Caco-2 (cell line): ENCODE measurements at regions not wholly inside any gene's neighbourhood (a gene's known extent, or its start where the extent isn't known, plus 50 kb on each side); places are given as distances from the start of the nearest gene placed in this dataset.

ENCODE experiments used
- BruUV-seq: library from RNA; stranded (reverse); fragments of 400-500 nt; replicated peaks from 2 replicates; lab custom pipeline; 2021; lab: Mats Ljungman, UMichigan
- CTCF ChIA-PET: fragments of 300-600 bp; sonication (Branson Sonifier 250); formaldehyde crosslinking; loops from one replicate; lab custom pipeline; 2022; ENCODE audit warnings: antibody characterized with exemption; lab: Charles Lee
- POLR2A ChIA-PET: fragments of 300-600 bp; sonication (Branson Sonifier 250); formaldehyde crosslinking; loops from one replicate; lab custom pipeline; 2022; ENCODE audit warnings: antibody characterized with exemption; lab: Charles Lee
- DNase-seq, 2 experiments: peaks; one replicate each; pipeline versions ENCODE4 v3.0.0 to v3.0.0-alpha.2; 2020 to 2022
- H3K27me3 ChIP-seq: replicated peaks from 2 replicates; pipeline ENCODE4 v1.6.0; 2011; ENCODE audit warnings: low read length; ENCODE audit not compliant: control insufficient read depth, insufficient read depth
- H3K36me3 ChIP-seq: 2 replicates; pipeline ENCODE4 v1.5.1; 2011; ENCODE audit warnings: low read length; ENCODE audit not compliant: control insufficient read depth, insufficient read depth
- H3K4me1 ChIP-seq: fragments of 250-450 bp; sonication (Bioruptor Pico); 2 replicates; pipeline ENCODE4 v1.5.1; 2020; ENCODE audit warnings: mild to moderate bottlenecking
- H3K4me3 ChIP-seq: 2 replicates; pipeline ENCODE4 v1.5.1; 2011; ENCODE audit warnings: low read depth, mild to moderate bottlenecking, control low read depth, low read length
- H3K9me3 ChIP-seq: fragments of 250-450 bp; sonication (Bioruptor Pico); 2 replicates; pipeline ENCODE4 v1.5.1; 2020; ENCODE audit warnings: mild to moderate bottlenecking, moderate library complexity
- H3K27ac Mint-ChIP-seq: one replicate; pipeline ENCODE4 v1.8.0; 2022; ENCODE audit warnings: mixed read lengths; ENCODE audit not compliant: unreplicated experiment
- H3K27me3 Mint-ChIP-seq: one replicate; pipeline ENCODE4 v1.8.0; 2022; ENCODE audit warnings: mixed read lengths; ENCODE audit not compliant: insufficient read depth, unreplicated experiment
- H3K36me3 Mint-ChIP-seq: one replicate; pipeline ENCODE4 v1.8.0; 2022; ENCODE audit warnings: mild to moderate bottlenecking, mixed read lengths; ENCODE audit not compliant: insufficient read depth, unreplicated experiment
- H3K4me1 Mint-ChIP-seq: one replicate; pipeline ENCODE4 v1.8.0; 2022; ENCODE audit warnings: low read depth, mixed read lengths; ENCODE audit not compliant: unreplicated experiment
- H3K4me3 Mint-ChIP-seq: one replicate; pipeline ENCODE4 v1.8.0; 2022; ENCODE audit warnings: mild to moderate bottlenecking, moderate library complexity, mixed read lengths; ENCODE audit not compliant: unreplicated experiment
- H3K9me3 Mint-ChIP-seq: one replicate; pipeline ENCODE4 v1.8.0; 2022; ENCODE audit warnings: mixed read lengths; ENCODE audit not compliant: unreplicated experiment
- intact Hi-C: fragments of 100-400 bp; cut with micrococcal nuclease; formaldehyde crosslinking; loops from one replicate; pipeline ENCODE4 v1.10.0; 2022; ENCODE audit not compliant: unreplicated experiment
- TF ChIP-seq, protein P1 (sequence below), 2 experiments: fragments of 200-600 bp in 1 of 2; IDR thresholded peaks; 1 replicate in 1 of 2; 2 replicates in 1 of 2; pipeline versions ENCODE4 v1.5.1 to v1.8.0; 2011 to 2022; ENCODE audit warnings: antibody characterized with exemption in 1 of 2, control low read depth in 1 of 2, inconsistent platforms in 1 of 2, low read depth in 1 of 2, low read length in 1 of 2, mild to moderate bottlenecking in 1 of 2, moderate library complexity in 1 of 2; ENCODE audit not compliant: insufficient read depth in 1 of 2, severe bottlenecking in 1 of 2, unreplicated experiment in 1 of 2

GRCh38 chr6:135658916-135659315 lies 161.4 kb upstream of the AHI1 start:
- BruUV-seq: no TSS peak
- ChIA-PET CTCF (no interaction called here), POLR2A (no interaction called here)
- Mint-ChIP-seq H3K27me3 (peaks cover 4% of the 10 kb centered on the region), H3K9me3 (no peaks in the 10 kb centered on the region), H3K4me1 (no peaks in the 10 kb centered on the region), H3K36me3 (no peaks in the 10 kb centered on the region), H3K27ac (no peak overlapping the region), H3K4me3 (no peak overlapping the region)
- H3K4me1 ChIP-seq: no peaks in the 10 kb centered on the region
- intact Hi-C loops: no loop called here
- no peaks in the 10 kb centered on the region for H3K27me3 ChIP-seq
- TF ChIP-seq, protein P1, sequence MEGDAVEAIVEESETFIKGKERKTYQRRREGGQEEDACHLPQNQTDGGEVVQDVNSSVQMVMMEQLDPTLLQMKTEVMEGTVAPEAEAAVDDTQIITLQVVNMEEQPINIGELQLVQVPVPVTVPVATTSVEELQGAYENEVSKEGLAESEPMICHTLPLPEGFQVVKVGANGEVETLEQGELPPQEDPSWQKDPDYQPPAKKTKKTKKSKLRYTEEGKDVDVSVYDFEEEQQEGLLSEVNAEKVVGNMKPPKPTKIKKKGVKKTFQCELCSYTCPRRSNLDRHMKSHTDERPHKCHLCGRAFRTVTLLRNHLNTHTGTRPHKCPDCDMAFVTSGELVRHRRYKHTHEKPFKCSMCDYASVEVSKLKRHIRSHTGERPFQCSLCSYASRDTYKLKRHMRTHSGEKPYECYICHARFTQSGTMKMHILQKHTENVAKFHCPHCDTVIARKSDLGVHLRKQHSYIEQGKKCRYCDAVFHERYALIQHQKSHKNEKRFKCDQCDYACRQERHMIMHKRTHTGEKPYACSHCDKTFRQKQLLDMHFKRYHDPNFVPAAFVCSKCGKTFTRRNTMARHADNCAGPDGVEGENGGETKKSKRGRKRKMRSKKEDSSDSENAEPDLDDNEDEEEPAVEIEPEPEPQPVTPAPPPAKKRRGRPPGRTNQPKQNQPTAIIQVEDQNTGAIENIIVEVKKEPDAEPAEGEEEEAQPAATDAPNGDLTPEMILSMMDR (IDR thresholded peaks at IDR 0.05; ENCODE audit: insufficient read depth in 1 of 2, low read depth in 1 of 2, low read length in 1 of 2, severe bottlenecking in 1 of 2, unreplicated experiment in 1 of 2): no peak
- no peaks in the 10 kb centered on the region for H3K36me3 ChIP-seq
- H3K4me3 ChIP-seq: no peak overlapping the region
- no peak for DNase-seq
- H3K9me3 ChIP-seq: peaks cover 4% of the 10 kb centered on the region

GRCh38 chr6:135664527-135664926 lies 167.0 kb upstream of the AHI1 start:
- TF ChIP-seq, protein P1 (IDR thresholded peaks at IDR 0.05; ENCODE audit: insufficient read depth in 1 of 2, low read depth in 1 of 2, low read length in 1 of 2, severe bottlenecking in 1 of 2, unreplicated experiment in 1 of 2): no peak
- no peaks in the 10 kb centered on the region for H3K36me3 Mint-ChIP-seq
- BruUV-seq: no TSS peak

GRCh38 chr6:135665935-135666334 lies 168.4 kb upstream of the AHI1 start:
- Mint-ChIP-seq H3K27me3 (peaks cover 12% of the 10 kb centered on the region), H3K4me3 (no peak overlapping the region), H3K27ac (no peak overlapping the region), H3K36me3 (no peaks in the 10 kb centered on the region), H3K4me1 (no peaks in the 10 kb centered on the region), H3K9me3 (no peaks in the 10 kb centered on the region)
- Histone ChIP-seq H3K9me3 (no peaks in the 10 kb centered on the region), H3K27me3 (0 out of 2 replicates have a peak, but pooled peaks cover 1% of the 10 kb centered on the region), H3K4me3 (no peak overlapping the region), H3K4me1 (no peaks in the 10 kb centered on the region), H3K36me3 (no peaks in the 10 kb centered on the region)
- intact Hi-C loops: loop anchor here (5.0 kb wide), 1 partner anchor 214 kb away; no protein-coding TSS in a partner anchor
- POLR2A ChIA-PET: no interaction called here
- no peak for DNase-seq
- no TSS peak for BruUV-seq
- CTCF ChIA-PET: no interaction called here
- TF ChIP-seq, protein P1 (IDR thresholded peaks at IDR 0.05; ENCODE audit: insufficient read depth in 1 of 2, low read depth in 1 of 2, low read length in 1 of 2, severe bottlenecking in 1 of 2, unreplicated experiment in 1 of 2): no peak

More at GRCh38 chr6:135664527-135664926, 167.0 kb upstream of the AHI1 start:
- 0 out of 2 replicates have a peak, but pooled peaks cover 1% of the 10 kb centered on the region for H3K27me3 ChIP-seq
- Mint-ChIP-seq H3K4me3 (no peak overlapping the region), H3K27me3 (peaks cover 12% of the 10 kb centered on the region), H3K27ac (no peak overlapping the region), H3K4me1 (no peaks in the 10 kb centered on the region), H3K9me3 (no peaks in the 10 kb centered on the region)
- no peaks in the 10 kb centered on the region for H3K4me1 ChIP-seq
- POLR2A ChIA-PET: no interaction called here
- DNase-seq: no peak
- no peak overlapping the region for H3K4me3 ChIP-seq
- CTCF ChIA-PET: no interaction called here
- no peaks in the 10 kb centered on the region for H3K36me3 ChIP-seq
- intact Hi-C loops: no loop called here
- no peaks in the 10 kb centered on the region for H3K9me3 ChIP-seq
